Peyer's patch (tissue), 4 donors: ENCODE measurements at regions not wholly inside any gene's neighbourhood (a gene's known extent, or its start where the extent isn't known, plus 50 kb on each side); places are given as distances from the start of the nearest gene placed in this dataset.

ENCODE experiments used
- DNase-seq, 3 donors: peaks; one replicate each; pipeline ENCODE4 v3.0.0-alpha.2; 2017 to 2019
- H3K27ac ChIP-seq, 4 donors: fragments of 200-600 bp; sonication (generic); one replicate each; pipeline ENCODE4 v1.5.1; 2016 to 2019
- H3K27me3 ChIP-seq, 2 donors: fragments of 200-600 bp; sonication (generic); one replicate each; pipeline ENCODE4 v1.5.1; 2019
- H3K36me3 ChIP-seq, 3 donors: fragments of 200-600 bp; sonication (generic); one replicate each; pipeline ENCODE4 v1.5.1; 2016 to 2019
- H3K4me1 ChIP-seq, 4 donors: fragments of 200-600 bp; sonication (generic); one replicate each; pipeline ENCODE4 v1.5.1; 2016 to 2019
- H3K4me3 ChIP-seq, 4 donors: fragments of 200-600 bp; sonication (generic); 1 replicate in 3 of 4; 2 replicates in 1 of 4; pipeline ENCODE4 v1.5.1; 2016 to 2019; ENCODE audit warnings: mild to moderate bottlenecking in 1 of 4
- H3K9me3 ChIP-seq, 4 donors: fragments of 200-600 bp; sonication (generic); one replicate each; pipeline ENCODE4 v1.5.1; 2016 to 2019; ENCODE audit warnings: mild to moderate bottlenecking in 1 of 4
- CTCF ChIP-seq, 6 experiments: fragments of 450-650 bp in 4 of 6; fragments of 200-600 bp in 2 of 6; sonication (generic) in 1 of 6; IDR thresholded peaks; one replicate each; pipeline ENCODE4 v1.5.1; 2017 to 2019; ENCODE audit warnings: antibody characterized with exemption in 6 of 6, mild to moderate bottlenecking in 3 of 6, moderate library complexity in 1 of 6
- POLR2A ChIP-seq, 2 donors: fragments of 450-650 bp; IDR thresholded peaks; one replicate each; pipeline ENCODE4 v1.5.1; 2017; ENCODE audit warnings: antibody characterized with exemption in 2 of 2, mild to moderate bottlenecking in 2 of 2, moderate library complexity in 2 of 2

GRCh38 chr3:168648321-168648720 is 552.6 kb upstream of the GOLIM4 start:
- H3K27me3 ChIP-seq, result no peaks in the 10 kb centered on the region
- H3K36me3 ChIP-seq, result no peaks in the 10 kb centered on the region
- no peaks in the 10 kb centered on the region for H3K9me3 ChIP-seq
- no peak for TF ChIP-seq CTCF (IDR thresholded peaks at IDR 0.05)
- no peak for TF ChIP-seq POLR2A (IDR thresholded peaks at IDR 0.05)
- H3K4me1 ChIP-seq, result no peaks in the 10 kb centered on the region
- DNase-seq, result no peak
- no peak overlapping the region for H3K4me3 ChIP-seq
- no peak overlapping the region for H3K27ac ChIP-seq

GRCh38 chr3:168647582-168647981 is 551.9 kb upstream of the GOLIM4 start:
- H3K4me1 ChIP-seq, result no peaks in the 10 kb centered on the region
- no peaks in the 10 kb centered on the region for H3K9me3 ChIP-seq
- no peak overlapping the region for H3K27ac ChIP-seq
- no peaks in the 10 kb centered on the region for H3K27me3 ChIP-seq
- H3K4me3 ChIP-seq, result no peak overlapping the region
- no peak for DNase-seq
- H3K36me3 ChIP-seq, result no peaks in the 10 kb centered on the region
- TF ChIP-seq POLR2A (IDR thresholded peaks at IDR 0.05) (no peak), CTCF (IDR thresholded peaks at IDR 0.05) (no peak)

- TF ChIP-seq CTCF (IDR thresholded peaks at IDR 0.05) (no peak), POLR2A (IDR thresholded peaks at IDR 0.05) (no peak)
- H3K36me3 ChIP-seq, result no peaks in the 10 kb centered on the region
- no peak overlapping the region for H3K4me3 ChIP-seq
Observed at GRCh38 chr3:168645180-168645579, 549.5 kb upstream of the GOLIM4 start.

GRCh38 chr3:168628549-168628948 is 532.8 kb upstream of the GOLIM4 start:
- Histone ChIP-seq H3K9me3 (no peaks in the 10 kb centered on the region), H3K27me3 (no peaks in the 10 kb centered on the region), H3K4me3 (no peak overlapping the region), H3K27ac (no peak overlapping the region), H3K4me1 (no peaks in the 10 kb centered on the region), H3K36me3 (no peaks in the 10 kb centered on the region)
- TF ChIP-seq POLR2A (IDR thresholded peaks at IDR 0.05) (no peak), CTCF (IDR thresholded peaks at IDR 0.05) (no peak)
- no peak for DNase-seq

More at GRCh38 chr3:168645180-168645579, 549.5 kb upstream of the GOLIM4 start:
- Histone ChIP-seq H3K9me3 (no peaks in the 10 kb centered on the region), H3K27me3 (no peaks in the 10 kb centered on the region), H3K4me1 (no peaks in the 10 kb centered on the region), H3K27ac (no peak overlapping the region)
- DNase-seq, result no peak

- Histone ChIP-seq H3K27me3 (no peaks in the 10 kb centered on the region), H3K9me3 (no peaks in the 10 kb centered on the region), H3K36me3 (no peaks in the 10 kb centered on the region), H3K4me1 (no peaks in the 10 kb centered on the region), H3K27ac (no peak overlapping the region), H3K4me3 (no peak overlapping the region)
- no peak for DNase-seq
- TF ChIP-seq POLR2A (IDR thresholded peaks at IDR 0.05) (no peak), CTCF (IDR thresholded peaks at IDR 0.05) (no peak)
Observed at GRCh38 chr3:168625477-168625876, 529.8 kb upstream of the GOLIM4 start.

GRCh38 chr3:168624892-168625448 is 529.2 kb upstream of the GOLIM4 start:
- TF ChIP-seq POLR2A (IDR thresholded peaks at IDR 0.05) (no peak), CTCF (IDR thresholded peaks at IDR 0.05) (no peak)
- no peaks in the 10 kb centered on the region for H3K27me3 ChIP-seq
- H3K4me1 ChIP-seq, result no peaks in the 10 kb centered on the region

More at GRCh38 chr3:168624892-168625448, 529.2 kb upstream of the GOLIM4 start:
- Histone ChIP-seq H3K36me3 (no peaks in the 10 kb centered on the region), H3K9me3 (no peaks in the 10 kb centered on the region), H3K27ac (no peak overlapping the region), H3K4me3 (no peak overlapping the region)
- no peak for DNase-seq
